ENCODE measurements at regions not wholly inside any gene's neighbourhood (a gene's known extent, or its start where the extent isn't known, plus 50 kb on each side); places are given as distances from the start of the nearest gene placed in this dataset.

GRCh38 chr1:114215436-114215835, 61.8 kb upstream of the SYT6 start:
- TF ChIP-seq POLR2A (IDR thresholded peaks at IDR 0.05; ENCODE audit: low read depth) (no peak), CTCF (IDR thresholded peaks at IDR 0.05) (no peak), EP300 (IDR thresholded peaks at IDR 0.05) (no peak)

All from esophagus muscularis mucosa (tissue), 4 donors.